Body of pancreas (tissue), 4 donors: ENCODE measurements at regions not wholly inside any gene's neighbourhood (a gene's known extent, or its start where the extent isn't known, plus 50 kb on each side); places are given as distances from the start of the nearest gene placed in this dataset.

Experiments used
- POLR2A ChIP-seq, 3 donors: fragments of 450-650 bp; IDR thresholded peaks; one replicate each; pipeline ENCODE4 v1.6.1; 2016; ENCODE audit warnings: antibody characterized with exemption in 3 of 3, mild to moderate bottlenecking in 2 of 3
- TF ChIP-seq, protein P1 (sequence below), 7 experiments: fragments of 450-650 bp in 4 of 7; fragments of 200-600 bp in 3 of 7; sonication (generic) in 3 of 7; IDR thresholded peaks; one replicate each; pipeline ENCODE4 v1.5.1; 2016 to 2019; ENCODE audit warnings: antibody characterized with exemption in 7 of 7

DNA sequence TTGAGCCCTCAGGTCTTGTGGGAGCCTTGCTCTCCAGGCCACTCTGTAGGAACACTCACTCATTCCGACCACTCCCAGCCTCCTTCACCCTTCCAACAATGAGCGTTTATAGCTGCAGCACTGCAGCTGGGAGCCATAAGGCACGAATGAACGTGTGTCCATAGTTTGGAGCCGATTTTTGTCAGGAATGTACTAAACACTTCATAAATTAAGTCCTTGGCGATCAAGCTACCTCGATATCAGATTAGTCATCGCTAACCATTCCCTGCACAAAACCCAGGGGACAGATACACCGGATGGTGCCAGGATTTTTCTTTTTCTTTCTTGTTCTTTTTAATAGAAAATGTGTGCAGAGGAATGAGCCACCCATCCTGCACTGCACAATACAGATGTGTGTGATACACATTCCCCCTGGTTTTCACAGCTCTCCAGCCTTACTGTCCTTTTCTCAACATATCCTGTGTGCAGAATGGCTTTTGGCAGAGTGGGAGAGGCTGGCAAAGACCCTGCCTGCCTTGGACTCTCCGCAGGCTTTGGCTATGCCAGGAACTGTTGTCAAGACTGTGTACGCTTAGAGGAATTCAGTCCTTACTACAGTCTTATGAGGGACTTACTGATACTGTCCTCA lies 68.4 kb upstream of the ELAC2 start:
- TF ChIP-seq POLR2A (IDR thresholded peaks at IDR 0.05), result no peak
- TF ChIP-seq, protein P1, sequence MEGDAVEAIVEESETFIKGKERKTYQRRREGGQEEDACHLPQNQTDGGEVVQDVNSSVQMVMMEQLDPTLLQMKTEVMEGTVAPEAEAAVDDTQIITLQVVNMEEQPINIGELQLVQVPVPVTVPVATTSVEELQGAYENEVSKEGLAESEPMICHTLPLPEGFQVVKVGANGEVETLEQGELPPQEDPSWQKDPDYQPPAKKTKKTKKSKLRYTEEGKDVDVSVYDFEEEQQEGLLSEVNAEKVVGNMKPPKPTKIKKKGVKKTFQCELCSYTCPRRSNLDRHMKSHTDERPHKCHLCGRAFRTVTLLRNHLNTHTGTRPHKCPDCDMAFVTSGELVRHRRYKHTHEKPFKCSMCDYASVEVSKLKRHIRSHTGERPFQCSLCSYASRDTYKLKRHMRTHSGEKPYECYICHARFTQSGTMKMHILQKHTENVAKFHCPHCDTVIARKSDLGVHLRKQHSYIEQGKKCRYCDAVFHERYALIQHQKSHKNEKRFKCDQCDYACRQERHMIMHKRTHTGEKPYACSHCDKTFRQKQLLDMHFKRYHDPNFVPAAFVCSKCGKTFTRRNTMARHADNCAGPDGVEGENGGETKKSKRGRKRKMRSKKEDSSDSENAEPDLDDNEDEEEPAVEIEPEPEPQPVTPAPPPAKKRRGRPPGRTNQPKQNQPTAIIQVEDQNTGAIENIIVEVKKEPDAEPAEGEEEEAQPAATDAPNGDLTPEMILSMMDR (IDR thresholded peaks at IDR 0.05), result no peak
